LNCaP clone FGC (cell line): ENCODE measurements at regions not wholly inside any gene's neighbourhood (a gene's known extent, or its start where the extent isn't known, plus 50 kb on each side); places are given as distances from the start of the nearest gene placed in this dataset.

ENCODE experiments used
- DNase-seq: peaks from one replicate; pipeline ENCODE4 v3.0.0-alpha.2; 2011; ENCODE audit warnings: low read depth
- H3K4me3 ChIP-seq: 2 replicates; pipeline ENCODE4 v1.5.1; 2011; ENCODE audit warnings: mild to moderate bottlenecking, low read depth, low read length, control low read depth
- TF ChIP-seq, protein P1 (sequence below): IDR thresholded peaks from 2 replicates; pipeline ENCODE4 v1.5.1; 2012; ENCODE audit warnings: mild to moderate bottlenecking; ENCODE audit not compliant: control insufficient read depth, insufficient read depth; ENCODE audit errors: extremely low read depth

DNA sequence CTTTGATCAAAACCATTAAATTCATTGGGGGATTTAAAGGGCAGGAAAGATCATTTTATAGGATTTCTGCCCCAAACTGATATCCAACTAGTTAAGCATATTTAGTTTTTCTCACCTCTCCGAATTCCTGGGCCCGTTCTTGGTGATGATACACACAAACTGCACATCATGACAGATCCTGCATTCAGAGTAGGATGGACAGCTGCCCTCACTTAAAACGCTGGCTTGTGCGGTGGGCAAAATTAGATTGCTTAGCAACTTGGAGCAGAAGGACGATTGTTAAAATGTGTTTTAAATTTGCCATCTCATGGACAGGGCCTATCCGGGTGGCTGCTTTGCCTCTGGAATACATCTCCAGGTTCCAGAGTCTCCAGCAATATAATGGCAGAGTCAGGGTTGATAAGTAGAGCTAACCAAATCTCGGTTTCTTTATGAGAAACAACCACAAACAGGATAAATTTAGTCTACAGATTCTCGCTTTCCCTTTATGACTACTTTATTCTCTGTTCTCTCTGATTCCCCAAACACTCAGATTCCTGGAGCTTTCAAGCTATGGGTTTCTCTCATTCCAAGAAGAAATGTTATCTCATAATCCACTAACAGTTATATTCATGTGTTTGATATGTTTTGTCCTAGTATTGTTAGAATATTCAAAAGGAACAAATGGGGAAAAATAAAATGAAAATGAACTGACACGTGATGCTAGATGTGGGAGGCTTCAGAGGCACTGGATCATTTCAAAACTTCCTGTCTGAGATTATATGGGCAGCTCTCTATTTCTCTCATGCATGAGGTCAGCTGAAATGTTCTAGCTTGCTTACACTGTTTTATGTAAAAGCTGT is 1014.1 kb upstream of the SEMA6D start:
- TF ChIP-seq, protein P1, sequence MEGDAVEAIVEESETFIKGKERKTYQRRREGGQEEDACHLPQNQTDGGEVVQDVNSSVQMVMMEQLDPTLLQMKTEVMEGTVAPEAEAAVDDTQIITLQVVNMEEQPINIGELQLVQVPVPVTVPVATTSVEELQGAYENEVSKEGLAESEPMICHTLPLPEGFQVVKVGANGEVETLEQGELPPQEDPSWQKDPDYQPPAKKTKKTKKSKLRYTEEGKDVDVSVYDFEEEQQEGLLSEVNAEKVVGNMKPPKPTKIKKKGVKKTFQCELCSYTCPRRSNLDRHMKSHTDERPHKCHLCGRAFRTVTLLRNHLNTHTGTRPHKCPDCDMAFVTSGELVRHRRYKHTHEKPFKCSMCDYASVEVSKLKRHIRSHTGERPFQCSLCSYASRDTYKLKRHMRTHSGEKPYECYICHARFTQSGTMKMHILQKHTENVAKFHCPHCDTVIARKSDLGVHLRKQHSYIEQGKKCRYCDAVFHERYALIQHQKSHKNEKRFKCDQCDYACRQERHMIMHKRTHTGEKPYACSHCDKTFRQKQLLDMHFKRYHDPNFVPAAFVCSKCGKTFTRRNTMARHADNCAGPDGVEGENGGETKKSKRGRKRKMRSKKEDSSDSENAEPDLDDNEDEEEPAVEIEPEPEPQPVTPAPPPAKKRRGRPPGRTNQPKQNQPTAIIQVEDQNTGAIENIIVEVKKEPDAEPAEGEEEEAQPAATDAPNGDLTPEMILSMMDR, result no peak
- no peak overlapping the region for H3K4me3 ChIP-seq
- no peak for DNase-seq

DNA sequence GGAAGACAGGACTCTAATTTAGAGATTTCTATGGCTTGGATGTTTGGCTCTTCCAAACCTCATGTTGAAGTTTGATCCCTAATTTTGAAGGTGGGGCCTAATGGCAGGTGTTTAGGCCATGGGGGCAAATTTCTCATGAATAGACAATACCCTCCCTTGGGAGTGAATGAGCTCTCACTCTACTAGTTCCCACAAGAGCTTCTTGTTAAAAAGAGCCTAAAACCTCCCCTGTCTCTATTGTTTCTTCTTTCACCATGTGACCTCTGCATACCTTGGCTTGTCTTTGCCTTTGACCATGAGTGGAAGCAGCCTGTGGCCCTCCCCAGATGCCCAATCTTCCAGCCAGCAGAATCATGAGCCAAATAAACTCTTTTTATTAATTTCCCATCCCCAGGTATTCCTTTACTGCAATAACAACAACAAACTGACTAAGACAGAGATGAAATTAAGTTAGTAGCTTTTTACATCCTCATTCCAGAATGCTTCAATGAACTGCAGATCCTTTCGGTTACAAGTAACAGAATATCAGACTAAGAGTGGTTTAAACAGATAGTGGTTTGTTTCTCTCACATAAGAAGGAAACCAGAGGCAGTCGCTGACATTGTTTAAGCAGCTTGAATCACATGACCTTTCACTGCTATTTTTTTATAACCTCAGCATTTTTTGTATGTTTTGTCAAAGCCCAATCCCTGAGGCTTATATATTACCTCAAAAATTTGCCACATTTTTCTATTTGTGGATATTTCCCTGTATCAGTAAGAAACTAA is 1013.3 kb upstream of the SEMA6D start:
- H3K4me3 ChIP-seq, result no peak overlapping the region

DNA sequence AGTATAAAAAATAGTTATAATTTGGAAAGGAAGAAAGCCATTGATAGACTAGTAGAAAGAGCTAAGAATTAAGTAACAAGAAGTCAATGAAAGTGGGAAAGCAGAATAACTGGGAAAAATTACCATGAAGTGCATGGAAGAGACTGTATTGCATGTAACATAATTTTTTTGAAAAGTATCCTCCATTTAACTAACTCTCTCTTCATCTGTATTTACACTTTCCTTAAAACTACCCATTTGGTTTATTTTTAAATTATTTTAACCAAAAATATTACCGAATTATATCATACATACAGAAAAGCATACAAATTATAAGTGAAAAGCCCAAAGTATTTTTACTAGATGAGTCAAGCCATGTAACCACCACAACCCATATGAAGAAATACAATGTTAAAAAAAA is 1009.9 kb upstream of the SEMA6D start:
- DNase-seq, result no peak
- H3K4me3 ChIP-seq, result no peak overlapping the region
- TF ChIP-seq, protein P1, result no peak

More for the DNA sequence above, 1013.3 kb upstream of the SEMA6D start:
- DNase-seq, result no peak
- TF ChIP-seq, protein P1, result no peak

DNA sequence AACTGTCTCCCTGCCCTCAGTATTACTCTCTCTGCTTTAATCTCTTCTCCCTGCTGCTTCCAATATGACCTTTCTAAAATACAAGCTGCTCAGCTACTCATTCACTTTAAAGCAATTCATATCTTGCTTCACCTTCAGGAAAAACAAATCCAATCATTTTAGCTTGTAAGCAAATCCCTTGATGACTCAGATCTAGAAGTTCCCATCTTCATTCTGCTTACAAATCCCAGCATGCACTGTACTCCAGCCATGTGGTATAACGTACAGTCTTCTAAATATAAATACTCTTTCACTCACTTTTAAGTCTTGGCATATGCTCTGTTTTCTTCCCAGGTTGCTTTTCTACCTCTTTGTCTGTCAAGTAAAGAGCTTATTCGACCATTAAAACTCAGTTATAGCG is 1009.1 kb upstream of the SEMA6D start:
- TF ChIP-seq, protein P1, result no peak
- DNase-seq, result no peak
- no peak overlapping the region for H3K4me3 ChIP-seq

DNA sequence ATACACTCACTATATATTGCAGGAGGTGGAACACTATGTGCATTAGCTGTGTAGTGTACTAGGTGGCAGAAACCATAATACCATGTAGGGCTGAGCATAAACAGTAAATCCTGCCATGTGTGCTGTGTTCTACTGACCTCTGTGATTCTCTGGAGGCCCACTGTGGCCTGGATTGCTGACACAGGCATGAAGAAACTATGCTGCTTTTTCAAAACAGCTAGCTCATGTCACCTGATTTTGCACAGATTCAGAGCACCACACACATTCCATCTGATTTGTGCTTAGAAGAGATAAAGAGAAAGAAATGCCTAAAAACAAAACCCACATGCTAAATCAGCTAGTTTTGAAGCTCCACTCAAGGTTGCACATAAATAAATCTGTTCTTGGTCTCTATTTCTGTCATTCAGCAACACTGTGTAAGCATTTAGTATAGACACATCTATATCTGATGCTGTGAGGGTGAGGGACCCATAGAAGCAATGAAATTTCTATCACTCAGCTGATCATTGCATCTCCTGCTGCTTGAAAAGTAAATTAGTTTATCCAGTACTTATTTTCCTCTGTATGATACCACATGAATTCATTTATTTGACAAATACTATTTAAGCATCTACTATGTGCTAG is 1007.7 kb upstream of the SEMA6D start:
- TF ChIP-seq, protein P1, result no peak
- H3K4me3 ChIP-seq, result no peak overlapping the region
- DNase-seq, result no peak

DNA sequence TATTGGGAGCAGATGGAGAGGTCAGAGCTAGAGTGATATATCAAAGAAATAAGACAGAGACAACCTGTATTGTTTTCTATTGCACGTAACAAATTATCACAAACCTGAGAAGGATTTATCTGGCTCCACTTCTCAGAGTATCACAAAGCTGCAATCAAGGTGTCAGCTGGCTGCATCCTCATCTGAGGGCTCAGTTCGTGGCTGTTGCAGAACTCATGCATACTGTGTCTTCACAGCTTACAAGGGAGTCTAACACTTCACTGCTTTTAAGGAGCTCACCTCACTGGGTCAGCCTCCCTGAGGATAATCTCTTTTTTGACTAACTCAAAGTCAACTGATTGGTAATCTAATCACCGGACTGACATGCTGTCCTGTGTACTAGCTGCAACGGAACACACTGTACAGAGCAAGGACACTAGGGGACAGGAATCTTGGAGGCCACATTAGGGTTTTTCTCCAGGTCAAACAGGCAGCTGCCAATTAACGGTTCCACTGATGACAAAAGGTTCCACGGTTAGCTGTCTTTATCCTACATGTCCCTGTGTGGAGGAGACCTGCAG is 1006.8 kb upstream of the SEMA6D start:
- no peak for DNase-seq
- TF ChIP-seq, protein P1, result no peak

More for the DNA sequence above, 1006.8 kb upstream of the SEMA6D start:
- H3K4me3 ChIP-seq, result no peak overlapping the region
